Spleen (tissue), 7 donors: ENCODE measurements at regions not wholly inside any gene's neighbourhood (a gene's known extent, or its start where the extent isn't known, plus 50 kb on each side); places are given as distances from the start of the nearest gene placed in this dataset.

ENCODE experiments used
- CTCF ChIP-seq, 11 experiments: fragments of 200-600 bp in 7 of 11; fragments of 450-650 bp in 4 of 11; sonication (generic) in 4 of 11; IDR thresholded peaks in 8 of 11; conservative IDR thresholded peaks in 3 of 11; 1 replicate in 7 of 11; 2 replicates in 4 of 11; pipeline versions ENCODE4 v1.4.0 to v1.8.0; 2016 to 2021; ENCODE audit warnings: antibody characterized with exemption in 11 of 11, inconsistent platforms in 4 of 11, mild to moderate bottlenecking in 1 of 11
- POLR2A ChIP-seq, 3 donors: fragments of 450-650 bp; IDR thresholded peaks; one replicate each; pipeline ENCODE4 v1.5.1; 2017; ENCODE audit warnings: antibody characterized with exemption in 3 of 3, mild to moderate bottlenecking in 1 of 3
- donor health status: DM: no; HTN: no; CAD: no; lungs with moderate emphysema.
- donor health status: DM: no; HTN: no; CAD: no.
- donor health status: DM: no; HTN: no; CAD: no.

- TF ChIP-seq CTCF (IDR thresholded peaks at IDR 0.05 in 8 of 11, conservative IDR thresholded peaks at IDR 0.05 in 3 of 11) (no peak), POLR2A (IDR thresholded peaks at IDR 0.05) (no peak)
Measured at GRCh38 chr13:103174966-103175365, 108.7 kb upstream of the SLC10A2 start.
